Fibroblast of lung (primary cell): ENCODE measurements at regions not wholly inside any gene's neighbourhood (a gene's known extent, or its start where the extent isn't known, plus 50 kb on each side); places are given as distances from the start of the nearest gene placed in this dataset.

Source experiments
- DNase-seq, 2 donors: peaks; one replicate each; pipeline versions ENCODE4 v3.0.0 to v3.0.0-alpha.2; 2010; ENCODE audit warnings: low read depth in 2 of 2
- H2AFZ ChIP-seq: 2 replicates; pipeline ENCODE4 v1.5.1; 2012; ENCODE audit warnings: low read length, control low read depth, inconsistent platforms
- H3K27ac ChIP-seq: 2 replicates; pipeline ENCODE4 v1.5.1; 2011; ENCODE audit warnings: low read length, control low read depth; ENCODE audit not compliant: insufficient read depth
- H3K27me3 ChIP-seq: 2 replicates; pipeline ENCODE4 v1.5.1; 2011; ENCODE audit warnings: mild to moderate bottlenecking, low read length; ENCODE audit not compliant: control insufficient read depth, insufficient read depth
- H3K36me3 ChIP-seq: 2 replicates; pipeline ENCODE4 v1.5.1; 2011; ENCODE audit warnings: low read length; ENCODE audit not compliant: control insufficient read depth, insufficient read depth
- H3K4me1 ChIP-seq: 2 replicates; pipeline ENCODE4 v1.5.1; 2011; ENCODE audit warnings: low read length; ENCODE audit not compliant: control insufficient read depth, insufficient read depth; ENCODE audit errors: extremely low read depth
- H3K4me2 ChIP-seq: 2 replicates; pipeline ENCODE4 v1.5.1; 2011; ENCODE audit warnings: low read length, control low read depth; ENCODE audit not compliant: insufficient read depth; ENCODE audit errors: extremely low read depth
- H3K4me3 ChIP-seq, 4 experiments: fragments of 200-600 bp in 1 of 4; sonication (generic) in 1 of 4; replicated peaks in 1 of 4; 2 replicates each; pipeline ENCODE4 v1.5.1; 2011 to 2016; ENCODE audit warnings: low read length in 4 of 4, low read depth in 3 of 4, mild to moderate bottlenecking in 3 of 4, control low read depth in 2 of 4, inconsistent platforms in 1 of 4, mixed read lengths in 1 of 4; ENCODE audit not compliant: insufficient read depth in 1 of 4; ENCODE audit errors: control extremely low read depth in 1 of 4
- H3K79me2 ChIP-seq: 2 replicates; pipeline ENCODE4 v1.5.1; 2012; ENCODE audit warnings: mild to moderate bottlenecking, low read length, inconsistent platforms; ENCODE audit not compliant: control insufficient read depth, insufficient read depth
- H3K9ac ChIP-seq: 2 replicates; pipeline ENCODE4 v1.5.1; 2011; ENCODE audit warnings: mild to moderate bottlenecking, low read length, control low read depth; ENCODE audit not compliant: insufficient read depth
- H3K9me3 ChIP-seq: 2 replicates; pipeline ENCODE4 v1.5.1; 2012; ENCODE audit warnings: low read depth, low read length; ENCODE audit not compliant: control insufficient read depth, insufficient read depth
- H4K20me1 ChIP-seq: 2 replicates; pipeline ENCODE4 v1.5.1; 2011; ENCODE audit warnings: low read length; ENCODE audit not compliant: control insufficient read depth, insufficient read depth; ENCODE audit errors: extremely low read depth
- CTCF ChIP-seq, 2 donors: IDR thresholded peaks in 1 of 2; conservative IDR thresholded peaks in 1 of 2; 1 replicate in 1 of 2; 2 replicates in 1 of 2; pipeline ENCODE4 v1.5.1; 2011 to 2012; ENCODE audit warnings: low read length in 2 of 2, control low read depth in 1 of 2, inconsistent platforms in 1 of 2, low read depth in 1 of 2, mild to moderate bottlenecking in 1 of 2
- EZH2 ChIP-seq: IDR thresholded peaks from 2 replicates; pipeline ENCODE4 v1.5.1; 2012; ENCODE audit warnings: low read length, control low read depth, mild to moderate bottlenecking; ENCODE audit errors: missing control alignments

- H3K27me3 ChIP-seq = no peaks in the 10 kb centered on the region
- H4K20me1 ChIP-seq = no peaks in the 10 kb centered on the region
- no peak overlapping the region for H2AFZ ChIP-seq
- no peak overlapping the region for H3K4me2 ChIP-seq
- no peak for DNase-seq
- H3K79me2 ChIP-seq = no peaks in the 10 kb centered on the region
- no peak for TF ChIP-seq EZH2
- no peak for TF ChIP-seq CTCF (conservative IDR thresholded peaks at IDR 0.05 in 1 of 2, IDR thresholded peaks at IDR 0.05 in 1 of 2; ENCODE audit: low read depth in 1 of 2, low read length in 2 of 2)
- H3K9ac ChIP-seq = no peak overlapping the region
- H3K27ac ChIP-seq = no peak overlapping the region
- no peaks in the 10 kb centered on the region for H3K36me3 ChIP-seq
- no peaks in the 10 kb centered on the region for H3K9me3 ChIP-seq
- H3K4me3 ChIP-seq = no peak overlapping the region
- H3K4me1 ChIP-seq = no peaks in the 10 kb centered on the region
These were observed 148.5 kb upstream of the NCAM1 start for GRCh38 chr11:112812729-112813128.

GRCh38 chr11:112814168-112814567, 147.1 kb upstream of the NCAM1 start:
- Histone ChIP-seq H3K36me3 (no peaks in the 10 kb centered on the region), H3K27me3 (no peaks in the 10 kb centered on the region), H3K9me3 (no peaks in the 10 kb centered on the region), H3K4me1 (no peaks in the 10 kb centered on the region), H3K27ac (no peak overlapping the region), H4K20me1 (no peaks in the 10 kb centered on the region), H3K4me2 (no peak overlapping the region), H3K79me2 (no peaks in the 10 kb centered on the region), H3K4me3 (no peak overlapping the region), H3K9ac (no peak overlapping the region), H2AFZ (no peak overlapping the region)
- no peak for TF ChIP-seq EZH2
- no peak for DNase-seq

- no peaks in the 10 kb centered on the region for H3K9me3 ChIP-seq
- H3K4me3 ChIP-seq = no peak overlapping the region
- H3K36me3 ChIP-seq = no peaks in the 10 kb centered on the region
- no peaks in the 10 kb centered on the region for H3K79me2 ChIP-seq
- H2AFZ ChIP-seq = no peak overlapping the region
- no peak overlapping the region for H3K4me2 ChIP-seq
- no peaks in the 10 kb centered on the region for H3K4me1 ChIP-seq
- DNase-seq = no peak
- H3K27me3 ChIP-seq = no peaks in the 10 kb centered on the region
- H3K27ac ChIP-seq = no peak overlapping the region
- no peak overlapping the region for H3K9ac ChIP-seq
- TF ChIP-seq EZH2 (no peak), CTCF (conservative IDR thresholded peaks at IDR 0.05 in 1 of 2, IDR thresholded peaks at IDR 0.05 in 1 of 2; ENCODE audit: low read depth in 1 of 2, low read length in 2 of 2) (no peak)
- H4K20me1 ChIP-seq = no peaks in the 10 kb centered on the region
These were observed 143.8 kb upstream of the NCAM1 start for GRCh38 chr11:112817376-112817775.
